OCI-LY7 (cell line): ENCODE measurements at regions not wholly inside any gene's neighbourhood (a gene's known extent, or its start where the extent isn't known, plus 50 kb on each side); places are given as distances from the start of the nearest gene placed in this dataset.

Experiments
- BruUV-seq: library from RNA; stranded (reverse); fragments of 400-500 nt; replicated peaks from 2 replicates; lab custom pipeline; 2021; lab: Mats Ljungman, UMichigan
- CTCF ChIA-PET: fragments of 300-600 bp; sonication (Branson Sonifier 250); formaldehyde crosslinking; loops from one replicate; lab custom pipeline; 2022; ENCODE audit warnings: antibody characterized with exemption; ENCODE audit not compliant: unreplicated experiment; lab: Charles Lee
- POLR2A ChIA-PET: fragments of 300-600 bp; sonication (Branson Sonifier 250); formaldehyde crosslinking; loops from one replicate; lab custom pipeline; 2022; ENCODE audit warnings: antibody characterized with exemption; lab: Charles Lee
- DNase-seq: peaks from one replicate; pipeline ENCODE4 v3.0.0-alpha.2; 2015; ENCODE audit warnings: low spot score
- H2AFZ ChIP-seq: fragments of 200-600 bp; sonication (generic), shearing (Covaris generic); 2 replicates; pipeline ENCODE4 v1.6.1; 2014; ENCODE audit warnings: mild to moderate bottlenecking, antibody characterized with exemption, low read length, moderate library complexity
- H3K27ac ChIP-seq: fragments of 200-600 bp; sonication (generic); 2 replicates; pipeline ENCODE4 v1.5.1; 2014; ENCODE audit warnings: mixed run types, low read depth, mild to moderate bottlenecking, moderate library complexity, low read length, inconsistent platforms; ENCODE audit not compliant: poor library complexity, severe bottlenecking
- H3K36me3 ChIP-seq: fragments of 200-600 bp; sonication (generic); 2 replicates; pipeline ENCODE4 v1.6.1; 2014; ENCODE audit warnings: mild to moderate bottlenecking, antibody characterized with exemption, low read length, moderate library complexity, mixed read lengths; ENCODE audit not compliant: insufficient read depth
- H3K4me1 ChIP-seq: fragments of 200-600 bp; sonication (generic); 2 replicates; pipeline ENCODE4 v1.5.1; 2014; ENCODE audit warnings: mild to moderate bottlenecking, low read length; ENCODE audit not compliant: insufficient read depth, poor library complexity, severe bottlenecking
- H3K4me2 ChIP-seq: fragments of 200-600 bp; sonication (generic); 2 replicates; pipeline ENCODE4 v1.6.1; 2014; ENCODE audit warnings: mild to moderate bottlenecking, low read length
- H3K4me3 ChIP-seq: fragments of 200-600 bp; sonication (generic); 2 replicates; pipeline ENCODE4 v1.5.1; 2014; ENCODE audit warnings: mild to moderate bottlenecking, low read depth, low read length; ENCODE audit not compliant: poor library complexity, severe bottlenecking
- H3K79me2 ChIP-seq: fragments of 200-600 bp; sonication (generic); 2 replicates; pipeline ENCODE4 v1.6.1; 2016; ENCODE audit warnings: low read depth, mild to moderate bottlenecking, low read length, moderate library complexity, mixed read lengths; ENCODE audit not compliant: insufficient read depth
- H3K9me2 ChIP-seq: fragments of 200-600 bp; sonication (generic); 2 replicates; pipeline ENCODE4 v1.6.1; 2016; ENCODE audit warnings: mild to moderate bottlenecking, low read length, mixed read lengths; ENCODE audit not compliant: insufficient read depth
- H3K9me3 ChIP-seq: fragments of 200-600 bp; sonication (generic); 2 replicates; pipeline ENCODE4 v1.6.1; 2014; ENCODE audit warnings: mild to moderate bottlenecking, mixed run types, low read length, mixed read lengths
- H4K20me1 ChIP-seq: fragments of 200-600 bp; sonication (generic); 2 replicates; pipeline ENCODE4 v1.6.1; 2014; ENCODE audit warnings: mild to moderate bottlenecking, antibody characterized with exemption, low read length, moderate library complexity, mixed read lengths; ENCODE audit not compliant: insufficient read depth
- CTCF ChIP-seq: fragments of 200-600 bp; sonication (generic); conservative IDR thresholded peaks from 2 replicates; pipeline ENCODE4 v1.5.1; 2014; ENCODE audit warnings: mild to moderate bottlenecking, antibody characterized with exemption, low read length, moderate library complexity, mixed read lengths
- EZH2phosphoT487 ChIP-seq: fragments of 200-600 bp; sonication (generic); IDR thresholded peaks from 2 replicates; pipeline ENCODE4 v1.6.1; 2018; ENCODE audit warnings: low read depth, borderline replicate concordance, mild to moderate bottlenecking, mixed run types, antibody characterized with exemption, low read length, moderate library complexity, mixed read lengths
- intact Hi-C: fragments of 100-400 bp; cut with micrococcal nuclease; formaldehyde crosslinking; loops from one replicate; pipeline ENCODE4 v1.10.0; 2022; ENCODE audit not compliant: unreplicated experiment

- no peak for TF ChIP-seq CTCF
- TF ChIP-seq EZH2phosphoT487 = no peak
- Histone ChIP-seq H3K9me3 (no peaks in the 10 kb centered on the region), H3K9me2 (no peaks in the 10 kb centered on the region), H3K36me3 (no peaks in the 10 kb centered on the region), H4K20me1 (no peaks in the 10 kb centered on the region), H2AFZ (no peak overlapping the region), H3K27ac (no peak overlapping the region), H3K4me3 (no peak overlapping the region), H3K79me2 (no peaks in the 10 kb centered on the region), H3K4me1 (no peaks in the 10 kb centered on the region), H3K4me2 (no peak overlapping the region)
- intact Hi-C loops = no loop called here
- CTCF ChIA-PET = no interaction called here
- no TSS peak for BruUV-seq
- POLR2A ChIA-PET = interaction anchor here (0.6 to 1.2 kb wide), 2 partner anchors 36 to 77 kb away, joined by 3 read pairs; no protein-coding TSS in a partner anchor
- DNase-seq = no peak
Observed at GRCh38 chr4:138412847-138413246, 170.7 kb upstream of the SLC7A11 start.

DNA sequence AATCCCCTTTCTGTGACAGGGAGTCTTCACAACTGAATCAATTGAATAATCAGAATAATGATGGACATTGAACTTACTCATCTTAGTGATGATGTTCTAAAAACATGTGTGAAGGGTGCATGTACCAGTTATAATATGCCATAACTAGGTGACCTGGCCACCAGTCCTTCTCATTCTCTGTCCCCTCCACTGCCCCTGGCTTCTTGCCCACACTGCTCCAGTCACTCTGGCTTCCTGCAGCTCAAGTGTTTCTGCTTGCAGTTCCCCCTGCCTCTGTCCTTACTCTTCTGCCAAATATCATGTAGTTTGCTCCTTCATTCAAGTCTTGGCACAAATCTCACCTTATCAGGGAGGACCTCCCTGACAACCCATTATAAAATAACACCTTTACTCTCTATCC is 168.1 kb upstream of the SLC7A11 start:
- no peaks in the 10 kb centered on the region for H4K20me1 ChIP-seq
- intact Hi-C loops = no loop called here

More for the DNA sequence above, 168.1 kb upstream of the SLC7A11 start:
- Histone ChIP-seq H3K4me1 (no peaks in the 10 kb centered on the region), H3K9me3 (no peaks in the 10 kb centered on the region), H3K27ac (no peak overlapping the region), H3K36me3 (no peaks in the 10 kb centered on the region), H2AFZ (no peak overlapping the region), H3K9me2 (no peaks in the 10 kb centered on the region), H3K4me2 (no peak overlapping the region), H3K4me3 (no peak overlapping the region), H3K79me2 (no peaks in the 10 kb centered on the region)
- DNase-seq = no peak
- BruUV-seq = no TSS peak
- TF ChIP-seq CTCF (no peak), EZH2phosphoT487 (no peak)
- CTCF ChIA-PET = no interaction called here
- POLR2A ChIA-PET = interaction anchor here (1.0 kb wide), 1 partner anchor 39 kb away, joined by 4 read pairs; no protein-coding TSS in a partner anchor
